H1 (cell line): ENCODE measurements at regions not wholly inside any gene's neighbourhood (a gene's known extent, or its start where the extent isn't known, plus 50 kb on each side); places are given as distances from the start of the nearest gene placed in this dataset.

Experiments
- CHD7 ChIP-seq: fragments of 300-600 bp; sonication (generic); IDR thresholded peaks from 2 replicates; pipeline ENCODE4 v1.7.1; 2012; ENCODE audit warnings: low read length, moderate library complexity, mild to moderate bottlenecking, inconsistent platforms; ENCODE audit not compliant: insufficient replicate concordance
- CREB1 ChIP-seq: IDR thresholded peaks from 2 replicates; pipeline ENCODE4 v1.6.1; 2012; ENCODE audit warnings: inconsistent platforms
- POU5F1 ChIP-seq: IDR thresholded peaks from 2 replicates; pipeline ENCODE4 v1.6.1; 2011; ENCODE audit warnings: low read depth, mild to moderate bottlenecking, low read length, moderate library complexity
- SP4 ChIP-seq: IDR thresholded peaks from 2 replicates; pipeline ENCODE4 v1.6.1; 2012; ENCODE audit warnings: low read length, inconsistent platforms
- TAF1 ChIP-seq: IDR thresholded peaks from 2 replicates; pipeline ENCODE4 v1.6.1; 2011; ENCODE audit warnings: mild to moderate bottlenecking, low read depth, low read length

GRCh38 chr2:222352981-222353380 is 54.2 kb upstream of the PAX3 start (continued):
- no peak for TF ChIP-seq TAF1
- TF ChIP-seq CREB1 = no peak
- no peak for TF ChIP-seq CHD7
- TF ChIP-seq SP4 = no peak
- no peak for TF ChIP-seq POU5F1
